Fibroblast of gingiva (primary cell): ENCODE measurements at regions not wholly inside any gene's neighbourhood (a gene's known extent, or its start where the extent isn't known, plus 50 kb on each side); places are given as distances from the start of the nearest gene placed in this dataset.
"Not testable (repeated sequence)": the region's sequence is repeated elsewhere in the genome, so short reads cannot be mapped to it uniquely, and the experiment has no call there.

Experiments used
- DNase-seq: peaks from one replicate; pipeline ENCODE4 v3.0.0-alpha.2; 2011; ENCODE audit warnings: low read depth

DNA sequence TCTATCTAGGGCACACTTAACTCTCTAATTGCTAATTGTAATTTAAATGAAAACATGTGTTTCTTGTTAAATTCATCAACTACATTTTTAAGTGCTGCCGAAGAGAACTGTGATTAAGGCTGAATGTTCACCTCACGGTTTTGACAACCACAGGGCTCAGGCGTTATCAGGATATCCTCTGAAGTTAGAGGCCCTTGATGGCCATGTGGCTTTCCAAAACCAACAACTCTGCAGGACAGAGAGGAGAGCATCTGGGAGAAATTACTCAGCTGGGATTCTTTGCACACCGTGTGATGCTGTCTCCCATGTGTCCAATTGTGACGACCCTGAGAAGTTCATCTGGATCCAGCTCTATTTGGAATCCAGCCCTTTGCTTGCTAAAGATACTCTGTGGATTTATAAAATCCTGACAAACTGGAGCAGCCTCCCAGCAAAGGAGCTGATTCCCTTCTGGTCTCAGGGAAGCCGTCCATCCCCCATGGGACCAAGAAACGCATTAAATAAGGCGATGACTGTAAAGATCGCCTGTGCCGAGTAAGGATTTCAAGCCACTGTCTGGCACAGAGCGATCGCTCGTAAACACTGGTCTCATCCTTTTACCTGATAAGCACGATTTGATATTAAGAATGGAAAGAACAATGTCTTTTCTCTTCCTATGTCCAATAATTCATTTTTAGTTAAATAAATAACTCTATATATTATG lies 401.1 kb downstream of the CD83 start:
- peak; percentile 30 for DNase-seq

DNA sequence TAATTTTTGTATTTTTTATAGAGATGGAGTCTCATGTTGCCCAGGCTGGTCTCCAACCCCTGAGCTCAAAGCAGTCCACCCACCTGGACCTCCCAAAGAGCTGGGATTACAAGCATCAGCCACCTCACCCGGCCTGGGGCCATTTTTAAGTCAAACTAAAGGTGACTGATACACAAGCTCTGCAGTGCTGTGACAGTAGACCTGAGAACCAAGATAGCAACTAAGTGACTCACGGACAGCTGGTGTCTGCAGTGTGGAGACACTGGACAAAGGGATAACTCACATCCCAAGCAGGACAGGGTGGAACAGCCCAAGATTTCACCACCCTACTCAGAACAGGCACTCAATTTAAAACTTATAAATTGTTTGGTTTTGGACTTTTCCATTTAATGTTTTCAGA lies 402.5 kb downstream of the CD83 start:
- DNase-seq = no peak

DNA sequence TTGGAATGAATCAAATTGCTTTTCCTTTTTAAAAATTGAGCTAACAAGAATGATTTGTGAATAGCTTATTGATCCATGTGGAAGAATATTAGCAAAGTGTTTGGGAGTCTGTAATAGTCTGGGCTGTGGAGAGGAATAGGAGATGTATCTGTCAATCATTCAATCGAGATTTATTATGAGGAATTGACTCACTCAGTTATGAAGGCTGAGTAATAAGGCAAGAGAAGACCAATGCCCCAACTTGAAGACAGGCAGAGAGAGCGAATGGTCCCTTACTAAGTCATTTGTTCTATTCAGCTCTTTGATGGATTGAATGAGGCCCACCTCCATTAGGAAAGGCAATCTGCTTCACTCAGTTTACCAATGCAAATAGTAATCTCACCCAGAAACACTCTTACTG lies 403.0 kb downstream of the CD83 start:
- no peak for DNase-seq

DNA sequence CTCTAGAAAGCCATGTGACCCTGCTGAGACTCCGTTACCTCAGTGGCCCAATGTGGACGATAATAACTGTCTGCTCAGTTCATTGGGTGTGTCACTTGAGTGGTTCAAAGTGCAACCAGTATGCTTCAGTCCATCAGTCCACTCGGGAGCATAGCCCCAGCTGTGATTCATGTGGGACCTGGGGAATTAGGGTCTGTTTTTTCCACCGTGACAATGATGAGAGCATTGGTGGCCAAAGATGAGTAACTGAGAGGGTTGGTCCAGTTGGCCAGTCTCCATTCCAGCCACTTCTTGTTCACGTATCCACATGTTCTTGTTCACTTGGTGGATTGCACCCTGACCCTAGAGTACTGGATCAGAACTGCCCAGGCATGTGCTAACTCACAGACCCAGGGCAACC lies 403.6 kb downstream of the CD83 start:
- DNase-seq = no peak

DNA sequence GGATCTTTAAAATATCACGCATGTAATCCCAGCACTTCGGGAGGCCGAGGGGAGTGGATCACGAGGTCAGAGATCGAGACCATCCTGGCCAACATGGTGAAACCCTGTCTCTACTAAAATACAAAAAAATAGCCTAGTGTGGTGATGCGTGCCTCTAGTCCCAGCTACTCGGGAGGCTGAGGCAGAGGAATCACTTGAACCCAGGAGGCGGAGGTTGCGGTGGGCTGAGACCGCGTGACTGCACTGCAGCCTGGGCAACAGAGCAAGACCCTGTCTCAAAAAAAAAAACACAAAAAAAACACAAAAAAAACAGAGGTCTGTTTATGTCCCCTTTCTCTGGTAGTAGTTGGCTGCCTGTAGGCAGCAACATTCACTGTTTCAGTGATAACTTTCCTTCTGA lies 404.3 kb downstream of the CD83 start:
- not testable (repeated sequence) for DNase-seq

DNA sequence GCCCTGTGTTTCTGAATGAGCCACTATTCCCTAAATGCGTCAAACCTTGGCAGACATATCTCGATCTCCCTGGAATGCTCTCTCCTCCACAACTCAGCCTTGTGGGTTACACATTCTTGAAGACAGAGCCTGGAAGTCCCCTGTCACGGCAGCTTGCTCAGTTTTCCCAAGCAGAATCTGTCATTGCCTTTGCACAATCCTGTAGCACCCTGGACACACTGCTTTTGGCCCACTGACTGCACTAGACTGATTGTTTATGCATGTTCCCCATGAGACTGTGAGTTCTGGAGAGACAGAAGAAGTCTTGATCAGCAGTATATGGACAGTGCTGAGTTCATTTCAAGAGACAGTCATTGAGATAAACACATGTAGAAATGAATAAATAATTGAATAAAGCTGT lies 406.7 kb downstream of the CD83 start:
- peak; percentile 87 for DNase-seq

DNA sequence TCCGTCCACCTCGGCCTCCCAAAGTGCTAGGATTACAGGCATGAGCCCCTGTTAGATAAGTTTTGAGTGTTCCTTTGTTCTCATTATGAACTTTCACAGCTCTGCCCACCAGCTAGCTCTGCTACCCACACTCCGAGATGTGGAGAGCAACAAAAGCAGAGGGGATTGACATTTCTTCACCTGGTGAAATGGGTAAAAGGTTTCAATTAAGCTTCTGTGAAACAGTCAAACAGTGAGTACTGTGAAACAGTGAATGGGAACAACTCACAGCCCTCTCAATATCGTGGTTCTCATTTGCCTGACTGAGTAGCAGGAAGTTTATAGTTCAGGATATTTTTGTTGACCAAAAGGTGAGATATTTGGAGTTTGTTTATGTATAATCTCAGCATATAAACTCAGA lies 412.8 kb downstream of the CD83 start:
- no peak for DNase-seq

DNA sequence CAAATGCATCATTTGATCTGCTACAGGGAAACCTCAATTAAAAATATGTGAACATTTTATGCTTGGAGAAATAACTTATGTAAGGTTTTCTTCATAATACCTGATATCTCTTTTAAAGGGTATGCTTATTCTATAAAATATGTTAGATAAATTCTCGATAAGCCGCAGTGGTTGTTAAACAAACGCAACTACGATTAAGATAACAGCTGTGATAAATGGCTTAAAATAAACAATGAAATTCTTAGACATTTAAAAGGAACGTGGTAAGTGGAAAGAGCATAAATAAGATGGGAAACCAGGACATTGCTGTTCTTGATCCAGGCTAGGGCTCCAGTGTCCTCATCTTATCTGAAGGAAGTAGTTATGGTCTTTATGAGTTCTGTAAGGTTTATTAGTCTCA lies 415.9 kb downstream of the CD83 start:
- DNase-seq = no peak

DNA sequence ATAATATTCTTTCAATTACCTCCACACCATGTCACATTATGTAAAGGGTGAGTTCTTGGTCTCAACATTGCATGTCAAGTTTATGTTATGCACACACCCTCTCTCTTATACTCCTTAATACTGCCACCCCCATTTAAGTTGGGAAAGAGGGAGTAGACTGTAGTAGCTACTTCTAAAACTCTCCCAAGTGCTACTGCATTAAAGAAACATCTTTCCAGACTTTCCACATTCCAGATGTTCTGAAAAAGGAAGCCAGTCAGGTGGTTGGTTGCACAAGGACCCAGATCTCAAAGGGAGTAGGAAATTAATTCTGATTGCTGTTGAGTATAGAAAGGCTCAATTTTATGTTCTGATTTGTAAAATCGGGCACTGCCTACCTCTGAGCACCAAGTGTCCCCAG lies 419.5 kb downstream of the CD83 start:
- peak; percentile 43 for DNase-seq

DNA sequence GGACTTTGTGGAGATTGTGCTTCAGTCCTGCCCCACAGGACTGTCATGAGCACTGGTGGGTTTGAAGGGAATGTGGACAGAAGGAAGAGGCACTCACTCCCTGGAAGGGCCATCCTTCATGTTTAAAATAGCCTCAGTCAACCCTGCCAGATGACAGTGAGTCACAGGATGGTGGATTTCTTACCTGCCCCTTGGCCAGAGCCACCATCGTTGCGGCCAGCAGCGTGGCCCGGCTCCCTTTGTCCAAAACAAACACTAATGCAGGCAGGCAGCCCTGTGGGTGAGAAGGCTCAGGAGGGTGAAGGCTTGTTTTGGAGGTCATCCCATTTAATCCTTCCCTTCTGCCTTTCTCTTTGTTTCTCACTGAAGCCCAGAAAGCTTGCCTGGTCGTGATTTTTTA lies 422.7 kb downstream of the CD83 start:
- peak; percentile 57 for DNase-seq

DNA sequence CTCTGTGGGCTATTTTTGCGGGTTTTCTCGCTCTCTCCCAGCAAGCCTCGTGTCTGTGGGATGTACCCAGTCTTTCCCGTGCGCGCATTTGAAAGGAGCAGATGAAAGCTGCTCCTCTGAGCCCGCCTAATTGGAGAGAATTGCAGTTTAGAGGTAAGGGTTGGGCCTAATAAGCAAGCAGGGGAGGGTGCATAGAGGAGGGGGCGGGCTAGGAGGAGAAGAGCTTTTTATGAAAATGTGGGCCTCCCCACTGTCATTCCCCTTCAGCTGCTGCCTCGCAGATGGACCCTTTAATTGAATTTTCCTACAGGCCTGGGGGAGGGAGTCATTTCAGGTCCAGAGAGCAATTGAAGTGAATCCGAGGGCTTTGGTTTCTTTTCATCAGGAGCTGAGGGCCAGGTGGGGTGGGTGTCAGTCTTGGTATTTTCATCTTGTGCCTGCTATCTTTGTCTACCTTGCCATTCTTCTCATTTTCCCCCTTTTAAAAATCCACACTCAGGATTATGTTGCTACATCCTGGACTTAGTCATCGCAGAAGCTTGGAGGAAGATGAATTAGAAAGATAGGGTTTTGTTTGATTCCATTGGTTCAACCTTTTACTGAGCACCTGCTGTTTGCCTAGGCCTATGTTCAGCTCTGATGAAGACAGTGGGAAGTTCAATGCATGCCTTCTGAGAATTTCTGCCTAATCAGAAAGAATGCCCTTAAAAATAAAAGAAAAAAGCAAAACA lies 423.4 kb downstream of the CD83 start:
- no peak for DNase-seq

DNA sequence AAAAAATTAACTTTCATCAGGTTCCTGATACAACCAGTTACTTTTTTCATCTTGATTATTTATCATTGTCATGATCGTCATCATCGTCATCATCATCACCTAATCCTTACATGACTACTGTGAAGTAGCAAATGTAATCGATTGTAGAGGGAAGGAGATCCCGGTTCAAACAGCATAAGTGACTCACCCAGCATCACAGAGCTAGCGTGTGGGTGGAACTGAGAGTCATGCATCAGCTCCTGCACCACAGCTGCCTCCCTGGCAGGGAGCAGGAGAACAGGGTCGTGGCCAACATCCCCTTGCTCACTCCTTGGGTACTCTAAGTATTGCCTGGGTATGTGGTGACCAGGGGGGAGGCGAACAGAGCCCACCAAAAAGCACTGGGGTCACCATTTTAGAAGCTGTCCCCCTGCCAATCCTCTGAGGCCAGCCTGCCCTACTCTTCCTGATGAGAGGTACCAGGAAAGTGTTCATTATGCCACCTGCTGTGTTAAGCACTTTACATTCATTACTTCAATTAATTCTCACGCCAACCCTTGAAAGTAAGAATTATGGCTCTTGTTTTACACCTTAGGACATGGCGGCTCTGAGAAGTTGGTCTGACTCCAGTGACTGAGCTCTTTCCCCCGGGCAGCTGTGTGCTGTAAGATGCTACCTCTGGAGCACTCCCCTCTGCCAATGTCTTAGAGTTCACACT lies 425.2 kb downstream of the CD83 start:
- peak; percentile 27 for DNase-seq

DNA sequence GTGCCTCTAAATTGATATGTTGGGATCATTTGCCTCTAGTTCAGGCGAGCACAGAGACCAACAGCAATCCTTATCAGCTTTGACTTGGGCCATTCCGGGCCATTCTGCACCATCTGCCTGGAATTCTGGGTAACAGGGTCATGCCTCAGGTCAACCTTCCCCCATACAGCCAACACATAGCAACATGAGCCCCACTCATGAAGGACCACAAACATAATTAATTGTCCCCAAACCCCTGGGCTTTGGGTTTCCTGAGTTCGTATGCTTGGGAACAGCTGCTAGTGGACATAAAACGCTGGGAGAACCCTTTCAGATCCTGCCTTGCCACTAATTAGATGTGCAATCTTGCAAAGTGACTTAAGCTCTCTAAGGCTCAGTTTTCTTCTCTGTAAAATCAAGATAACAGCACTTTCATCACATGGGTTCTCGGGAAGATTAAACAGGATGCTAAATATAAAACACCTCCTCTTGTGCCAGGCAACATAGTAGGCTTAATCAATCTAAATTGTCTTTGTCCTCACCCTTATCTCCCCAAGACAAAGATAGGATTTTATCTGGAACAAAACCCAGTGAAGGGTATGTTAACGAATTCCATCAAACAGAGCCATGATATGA lies 426.5 kb downstream of the CD83 start:
- DNase-seq = no peak

DNA sequence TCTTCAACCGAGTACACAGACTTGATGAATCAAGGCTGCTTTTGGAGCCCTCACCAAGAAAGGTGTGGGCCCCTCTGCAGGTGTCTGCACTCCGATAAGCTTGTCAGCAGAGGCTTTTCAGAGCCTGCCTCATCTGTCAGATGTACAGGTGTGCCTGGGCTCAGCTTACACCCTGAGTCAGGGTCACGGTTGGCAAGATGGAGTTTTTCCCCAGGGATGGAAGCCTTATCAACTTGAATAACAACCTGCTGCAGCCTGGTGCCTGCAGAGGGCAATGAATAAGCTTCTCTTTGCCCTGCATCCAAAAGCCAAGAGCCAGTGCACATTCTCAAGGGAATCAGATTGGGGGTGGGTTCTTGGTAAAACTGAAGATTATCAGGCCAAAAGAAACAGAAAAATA lies 427.1 kb downstream of the CD83 start:
- DNase-seq = no peak

DNA sequence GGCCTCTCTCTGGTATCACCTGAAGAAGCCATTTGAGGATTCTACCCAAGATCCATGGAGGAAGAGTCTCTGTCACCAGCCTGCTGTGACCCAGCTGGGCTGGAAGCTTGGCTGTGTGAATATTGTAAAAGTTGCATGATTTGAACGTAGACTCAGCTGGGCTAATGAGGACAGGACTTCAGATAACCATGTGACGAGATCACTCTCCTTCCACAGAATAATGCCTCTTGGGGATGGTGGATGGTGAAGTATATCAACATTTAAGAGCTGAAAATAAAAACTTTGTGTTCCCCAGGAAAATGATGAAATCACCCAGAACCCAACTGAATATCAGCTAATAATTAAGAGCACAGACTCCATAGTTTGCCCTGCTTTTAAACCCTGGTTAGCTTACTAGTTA lies 427.9 kb downstream of the CD83 start:
- DNase-seq = peak; percentile 25

DNA sequence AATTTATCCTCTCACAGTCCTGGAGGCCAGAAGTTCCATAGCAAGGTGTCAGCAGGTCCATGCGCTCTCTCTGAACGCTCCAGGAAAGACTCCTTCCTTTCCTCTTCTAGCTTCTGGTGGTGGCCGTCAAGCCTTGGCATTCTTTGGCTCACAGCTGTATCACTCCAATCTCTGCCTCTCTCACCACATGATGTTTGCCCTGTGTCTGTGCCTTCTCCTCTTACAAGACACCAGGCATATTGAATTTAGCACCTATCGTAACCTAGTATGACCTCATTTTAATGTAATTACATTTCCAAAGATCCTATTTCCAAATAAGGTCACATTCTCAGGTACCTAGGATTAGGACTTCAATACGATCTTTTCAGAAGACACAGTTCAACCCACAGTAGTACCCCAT lies 428.5 kb downstream of the CD83 start:
- no peak for DNase-seq

DNA sequence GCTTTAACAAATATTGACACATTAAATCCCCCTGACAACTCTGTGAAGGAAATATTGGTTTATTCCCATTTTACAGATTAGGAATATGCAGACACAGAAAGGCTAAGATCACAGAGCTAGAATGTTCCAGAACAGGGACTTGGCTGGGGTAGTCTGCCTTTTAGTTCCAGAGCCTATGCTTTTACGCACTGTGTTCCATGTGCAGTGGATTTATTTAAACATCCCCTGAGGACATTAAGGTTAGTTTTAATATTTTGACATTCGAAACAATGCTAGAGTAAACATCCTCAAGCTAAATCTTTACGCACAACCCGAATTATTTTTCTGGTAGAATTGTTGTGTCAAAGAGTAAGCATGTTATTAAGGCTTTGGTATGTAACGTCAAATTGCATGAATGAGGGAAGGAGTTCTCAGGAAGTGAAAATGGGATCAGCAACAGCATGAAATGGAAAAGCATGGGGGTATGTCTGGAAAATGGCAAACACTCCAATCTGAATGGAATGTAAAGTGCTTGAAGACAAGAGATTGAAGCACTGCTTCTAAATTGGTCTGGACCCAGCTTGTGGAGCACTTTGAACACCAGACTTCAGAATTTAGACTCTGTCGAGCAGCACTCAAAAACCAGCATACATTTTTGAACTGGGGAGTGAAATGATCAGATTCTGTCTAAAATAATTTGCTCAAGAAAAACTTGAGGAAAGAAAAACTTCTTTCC lies 429.9 kb downstream of the CD83 start:
- DNase-seq = no peak

DNA sequence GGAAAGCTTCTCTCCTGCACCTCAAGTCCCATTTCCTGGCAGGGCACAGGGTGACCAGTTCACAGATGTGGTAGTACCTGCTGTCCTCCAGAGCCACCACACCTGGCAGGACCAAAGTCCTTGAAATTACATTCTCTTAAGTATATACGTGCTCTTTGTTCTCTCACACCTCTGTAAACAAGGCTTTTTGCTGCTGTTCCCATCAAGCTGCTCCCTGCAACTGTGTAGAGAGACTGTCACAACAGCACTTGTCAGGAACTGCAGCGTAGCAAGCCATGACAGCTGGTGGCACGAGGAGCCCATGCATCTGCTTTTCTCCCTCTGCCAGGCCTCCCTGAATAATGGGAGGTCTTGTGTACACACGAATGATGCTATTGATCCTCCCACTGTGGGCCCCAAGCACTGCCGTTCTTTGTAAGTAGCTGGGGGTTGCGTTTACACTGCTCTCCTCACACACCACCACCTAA lies 431.8 kb downstream of the CD83 start:
- no peak for DNase-seq

DNA sequence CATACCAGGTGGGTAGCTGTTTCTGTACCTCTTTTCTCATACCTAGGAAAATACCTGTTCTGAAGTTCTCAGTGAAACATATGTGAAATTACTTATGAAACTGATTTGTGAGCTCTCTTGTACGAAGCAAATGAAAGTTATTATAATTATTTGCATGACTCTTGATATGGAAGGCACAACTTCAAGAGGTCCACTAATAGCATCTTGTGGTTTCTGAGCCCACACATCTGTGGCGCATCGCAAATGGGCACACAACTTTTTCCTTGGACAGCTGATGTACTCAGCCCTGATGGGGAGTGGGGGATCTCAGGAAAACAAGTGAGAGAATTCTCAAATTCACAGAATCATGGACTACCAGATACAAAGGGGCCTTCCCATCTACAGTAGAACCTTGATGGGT lies 432.3 kb downstream of the CD83 start:
- no peak for DNase-seq

DNA sequence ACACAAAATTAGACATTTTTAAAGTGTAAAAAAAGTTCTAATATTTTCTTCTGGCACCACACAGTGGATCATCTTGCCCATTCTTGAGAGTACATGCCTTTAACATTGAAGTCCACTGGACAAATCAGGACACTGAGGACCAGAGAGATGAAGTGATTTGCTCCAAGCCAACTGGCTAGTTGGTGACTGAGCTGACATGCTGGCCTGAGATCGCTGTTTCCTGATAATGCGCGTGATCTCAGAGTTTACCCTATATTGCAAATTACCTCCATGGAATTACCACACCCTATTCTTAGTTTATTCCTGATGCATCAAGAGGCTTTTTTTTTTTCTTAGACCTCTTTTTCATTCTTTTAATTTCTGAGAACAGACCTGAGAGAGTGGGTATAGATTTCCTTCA lies 432.8 kb downstream of the CD83 start:
- no peak for DNase-seq

DNA sequence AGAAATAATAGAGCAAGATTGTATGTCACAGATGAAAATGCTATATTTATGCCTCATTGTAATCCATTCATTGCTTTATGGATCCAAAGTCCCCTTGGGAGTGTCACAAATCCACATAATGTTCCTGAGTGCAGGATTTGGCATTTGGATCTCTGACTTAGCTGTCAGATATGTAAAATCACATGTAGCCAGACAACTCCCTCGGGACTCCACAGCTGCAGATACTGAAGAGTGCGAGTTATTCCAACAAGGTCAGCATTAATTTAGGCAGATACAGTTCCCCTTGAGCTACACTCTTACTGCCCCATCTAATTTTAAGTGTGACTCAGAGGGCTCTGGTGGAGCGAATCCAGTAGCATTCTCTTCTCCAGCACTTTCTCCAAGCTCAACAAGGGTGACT lies 433.2 kb downstream of the CD83 start:
- peak; percentile 52 for DNase-seq

DNA sequence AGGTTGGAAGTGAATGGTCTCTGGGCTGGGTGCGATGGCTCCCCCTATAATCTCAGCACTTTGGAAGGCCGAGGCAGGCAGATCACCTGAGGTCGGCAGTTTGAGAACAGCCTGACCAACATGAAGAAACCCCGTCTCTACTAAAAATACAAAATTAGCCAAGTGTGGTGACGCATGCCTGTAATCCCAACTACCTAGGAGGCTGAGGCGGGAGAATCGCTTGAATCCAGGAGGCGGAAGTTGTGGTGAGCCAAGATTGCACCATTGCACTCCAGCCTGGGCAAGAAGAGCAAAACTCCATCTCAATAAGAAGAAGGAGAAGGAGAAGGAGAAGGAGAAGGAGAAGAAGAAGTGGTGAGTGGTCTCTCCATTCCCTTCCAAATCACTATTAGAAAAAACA lies 434.0 kb downstream of the CD83 start:
- DNase-seq = not testable (repeated sequence)
